HG03066 (cell line): ENCODE measurements at regions not wholly inside any gene's neighbourhood (a gene's known extent, or its start where the extent isn't known, plus 50 kb on each side); places are given as distances from the start of the nearest gene placed in this dataset.

Source experiments
- ATAC-seq: cut with Tn5 transposase; IDR thresholded peaks from one replicate; pipeline ENCODE4 v1.9.1; 2021; ENCODE audit warnings: low read depth; ENCODE audit not compliant: unreplicated experiment

DNA sequence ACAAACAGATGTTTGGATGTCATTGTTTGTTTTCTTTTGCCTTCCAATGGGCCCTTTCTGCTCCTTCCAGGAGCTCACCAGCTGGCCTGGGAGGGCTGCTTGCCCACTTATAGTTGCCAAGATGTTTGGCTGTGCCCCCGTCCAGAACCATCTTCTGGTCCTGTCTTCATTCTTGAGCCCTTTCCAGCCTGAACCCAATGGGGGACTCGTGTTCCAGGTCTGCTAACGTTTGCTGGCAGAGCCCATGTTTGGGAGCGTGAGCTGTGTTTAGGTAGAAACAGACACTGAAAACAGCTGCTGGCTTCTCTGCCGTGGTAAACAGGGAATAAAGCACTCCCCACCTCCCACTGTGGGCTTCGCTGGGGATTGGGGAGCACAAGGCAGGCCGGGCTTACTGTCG, 83.2 kb upstream of the SYT13 start:
- ATAC-seq, result no peak

DNA sequence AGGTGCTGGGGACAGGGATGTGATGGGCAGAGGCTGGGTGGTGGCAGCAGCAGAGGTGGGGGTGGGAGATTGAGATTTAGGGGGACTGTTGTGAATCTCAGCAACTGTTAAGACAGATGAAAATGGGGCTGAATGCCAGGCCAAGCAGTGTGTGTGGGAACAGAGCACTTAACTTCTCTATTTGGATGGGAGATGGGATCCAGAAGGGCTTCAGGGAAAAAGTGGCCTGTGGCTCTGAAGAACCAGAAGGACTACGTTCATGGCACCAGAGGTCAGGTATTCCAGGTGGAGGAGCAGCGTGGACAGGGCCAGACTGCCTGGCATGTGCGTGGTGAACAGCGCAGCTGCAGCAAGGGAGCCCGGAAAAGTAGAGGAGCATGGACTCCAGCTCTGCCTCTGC, 82.6 kb upstream of the SYT13 start:
- ATAC-seq, result no peak

DNA sequence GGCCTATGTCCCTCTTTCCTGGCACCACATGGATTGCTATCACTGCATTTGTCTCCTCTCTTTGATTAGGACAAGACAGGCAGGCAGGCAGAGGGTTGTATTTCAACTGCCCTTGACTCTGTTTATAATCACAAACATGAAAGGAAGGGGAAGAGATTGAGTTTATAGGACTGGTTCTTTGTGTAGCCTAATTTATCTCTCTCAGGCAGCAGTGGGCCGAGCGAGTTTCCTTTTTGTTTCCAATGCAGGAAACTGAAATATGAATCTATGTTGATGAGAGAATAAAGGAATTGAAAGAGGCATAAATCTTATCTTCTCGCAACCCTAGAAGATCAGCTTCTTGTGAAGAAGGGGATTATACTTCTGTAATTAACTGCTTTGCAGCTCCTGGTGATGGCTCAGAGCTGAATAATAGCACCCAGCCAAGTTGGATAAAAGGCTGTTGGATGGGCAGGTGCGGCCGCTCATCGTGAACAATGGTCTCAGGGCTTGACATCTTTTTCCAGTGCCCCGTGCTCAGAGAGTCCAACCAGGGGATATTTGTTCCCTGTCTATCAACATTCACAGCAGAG, 80.6 kb upstream of the SYT13 start:
- no peak for ATAC-seq

DNA sequence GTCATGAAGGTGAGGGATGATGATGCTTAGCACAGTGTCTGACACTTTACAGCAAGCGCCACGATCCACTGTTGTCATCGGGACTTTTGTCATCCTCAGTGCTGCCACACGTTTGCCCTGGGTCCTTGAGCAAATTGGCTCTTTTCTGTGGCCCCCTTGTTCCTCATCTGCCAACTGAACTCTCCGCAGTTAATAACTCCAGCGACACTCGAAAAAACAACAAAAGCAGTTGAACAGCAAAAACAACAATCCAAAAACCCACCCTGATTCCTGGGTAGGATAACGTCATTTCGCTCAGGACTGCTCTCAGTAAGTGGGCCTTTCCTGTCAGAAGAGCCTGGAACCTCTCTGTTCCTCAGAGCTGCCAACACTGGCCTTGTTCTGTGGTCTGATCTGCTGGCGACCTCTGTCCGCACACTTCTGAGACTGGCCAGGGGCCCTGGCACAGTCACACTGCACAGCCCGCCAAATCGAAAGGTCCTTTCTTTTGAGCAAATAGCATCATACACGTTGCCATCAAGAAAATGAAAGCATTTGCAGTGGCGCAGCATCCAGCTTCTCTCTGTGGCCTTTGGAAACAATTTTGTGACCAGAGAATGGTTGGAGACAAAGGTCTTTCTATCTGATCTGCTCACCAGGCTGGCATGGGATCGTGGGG, 79.9 kb upstream of the SYT13 start:
- no peak for ATAC-seq

DNA sequence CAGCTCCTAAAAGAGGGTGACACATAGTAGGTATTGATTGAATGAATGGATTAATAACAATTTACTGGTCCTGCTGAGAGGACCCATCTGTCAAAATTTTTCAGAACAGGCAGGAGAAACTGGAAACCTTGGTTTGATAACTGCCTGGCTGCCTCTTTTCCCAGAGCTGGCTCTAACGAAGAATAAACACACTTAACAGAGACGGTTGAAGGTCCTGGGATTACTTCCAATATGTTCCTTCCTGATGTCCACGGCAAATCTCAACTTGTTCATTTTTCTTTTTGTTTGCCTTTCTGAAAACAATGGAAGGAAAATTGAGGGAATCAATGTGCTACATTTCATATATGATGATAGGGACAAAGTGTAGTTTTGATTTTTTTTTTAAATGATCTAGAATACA, 76.5 kb upstream of the SYT13 start:
- no peak for ATAC-seq

DNA sequence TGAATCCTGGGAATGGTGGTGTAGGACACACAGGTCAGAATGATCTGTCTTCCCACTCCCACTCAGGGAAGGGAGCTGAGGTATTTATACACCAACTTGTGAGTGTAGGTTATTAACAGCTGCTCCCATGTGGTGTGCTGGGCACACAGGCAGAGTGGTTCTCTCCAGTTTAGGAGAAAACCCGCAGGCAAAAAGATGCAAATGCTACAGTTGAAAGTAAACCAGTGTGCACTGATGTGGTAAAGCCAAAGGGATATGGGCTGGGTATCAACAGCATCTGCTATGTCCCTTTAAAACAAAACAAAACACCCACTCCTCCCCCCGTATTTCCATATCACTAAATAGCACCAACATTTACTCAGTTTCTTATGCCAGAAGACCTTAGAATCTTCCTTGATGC, 75.4 kb upstream of the SYT13 start:
- no peak for ATAC-seq

DNA sequence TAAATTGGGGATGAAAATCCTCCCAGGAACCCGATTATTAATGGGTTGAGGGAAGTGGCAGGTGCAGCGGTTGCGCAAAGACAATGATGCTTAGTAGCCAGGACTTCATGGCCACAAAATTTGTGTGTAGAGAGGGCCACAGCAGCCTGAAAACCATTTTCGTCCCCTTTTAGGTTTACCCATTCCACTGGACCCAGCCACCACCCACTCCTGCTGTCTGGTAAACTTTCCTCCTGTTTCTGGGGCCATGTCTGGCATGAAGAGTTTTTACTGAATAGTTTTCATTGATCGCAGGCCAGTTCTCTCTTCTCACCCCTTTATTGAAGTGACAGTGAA, 69.5 kb upstream of the SYT13 start:
- ATAC-seq, result no peak

DNA sequence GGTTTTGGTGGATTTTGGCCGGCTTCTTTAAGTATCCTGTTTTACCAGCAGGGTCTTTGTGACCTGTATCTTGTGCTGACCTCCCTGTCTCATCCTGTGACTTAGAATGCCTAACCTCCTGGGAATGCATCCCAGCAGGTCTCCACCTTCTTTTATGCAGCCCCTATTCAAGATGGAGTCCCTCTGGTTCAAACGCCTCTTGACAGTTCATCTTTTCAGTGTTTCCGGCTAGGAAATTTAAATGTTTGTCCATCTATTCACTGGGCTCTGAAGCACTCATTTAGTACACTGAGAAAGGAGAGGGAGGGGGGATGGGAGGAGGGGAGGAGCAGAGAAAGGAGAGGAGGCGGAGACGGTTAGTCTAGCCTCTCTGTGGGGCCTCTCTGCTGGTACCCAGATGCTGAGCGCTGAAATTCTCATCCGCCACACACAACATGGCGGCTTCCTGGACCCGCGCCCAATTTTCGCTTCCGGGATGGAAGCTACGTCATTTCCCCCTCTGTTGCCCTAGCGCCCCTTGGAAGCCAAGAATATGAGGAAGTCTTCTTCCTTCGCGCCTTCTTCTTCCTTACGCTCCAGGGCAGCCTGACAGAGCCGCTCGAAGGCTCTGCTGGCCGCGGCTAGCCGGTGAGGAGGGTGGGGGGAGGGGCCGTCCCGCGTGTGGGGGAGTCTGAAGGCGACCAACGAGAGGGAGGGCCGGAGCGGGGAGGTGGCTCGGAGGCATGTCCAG, 69.0 kb upstream of the SYT13 start:
- ATAC-seq, result peak; percentile 95

DNA sequence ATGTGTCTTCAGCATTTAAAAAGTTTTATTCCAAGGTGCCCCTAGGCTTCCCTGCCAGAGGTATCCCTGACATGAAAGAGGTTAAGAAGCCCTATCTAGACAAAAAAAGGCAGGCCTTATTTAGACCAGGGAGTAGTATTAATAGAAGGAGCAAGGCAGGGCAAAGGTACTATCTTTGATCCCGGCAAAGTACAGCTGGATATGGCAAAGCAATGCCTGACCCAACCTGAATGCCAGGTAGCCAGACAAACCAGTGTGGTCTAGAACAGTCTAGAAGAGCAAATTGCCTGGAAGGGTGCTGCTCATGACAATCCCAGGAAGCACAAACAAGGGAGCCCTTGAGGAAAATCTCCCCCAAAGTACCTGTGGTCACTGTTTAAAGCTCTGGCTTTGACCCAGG, 62.6 kb upstream of the SYT13 start:
- no peak for ATAC-seq

DNA sequence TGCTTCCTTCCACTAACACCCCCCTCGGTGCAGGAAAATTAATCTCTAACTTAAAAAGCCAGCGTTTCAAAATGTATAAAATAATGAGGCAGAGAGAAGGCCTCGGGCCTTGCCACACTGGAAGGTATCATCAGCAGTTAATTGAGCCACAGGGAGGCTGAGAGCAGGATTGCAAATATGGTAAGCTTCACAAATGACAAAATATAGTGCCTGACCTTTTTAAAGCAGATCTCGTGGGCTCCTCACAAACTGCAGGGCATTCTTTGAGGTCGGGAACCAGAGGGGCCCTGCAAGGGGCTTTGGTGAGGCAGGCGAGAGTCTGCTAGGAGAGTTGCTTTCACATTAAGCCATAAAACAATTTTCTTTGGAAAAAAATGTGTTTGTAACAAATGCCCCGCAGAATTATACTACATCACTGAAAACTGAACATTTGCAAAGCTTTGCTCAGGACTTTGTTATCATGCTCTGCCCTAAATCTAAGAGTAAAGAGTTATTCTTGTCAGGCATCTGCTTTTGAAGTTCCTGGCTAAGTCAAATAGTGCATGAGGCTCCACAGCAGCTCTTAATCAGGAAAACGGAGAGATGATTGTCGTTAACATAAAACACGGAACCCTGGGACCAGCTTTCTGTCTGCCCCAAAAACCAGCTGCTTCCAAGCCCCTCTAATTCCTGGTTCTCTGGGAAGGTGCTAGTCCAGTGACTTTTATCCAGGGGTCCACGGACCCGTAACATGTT, 61.4 kb upstream of the SYT13 start:
- no peak for ATAC-seq

DNA sequence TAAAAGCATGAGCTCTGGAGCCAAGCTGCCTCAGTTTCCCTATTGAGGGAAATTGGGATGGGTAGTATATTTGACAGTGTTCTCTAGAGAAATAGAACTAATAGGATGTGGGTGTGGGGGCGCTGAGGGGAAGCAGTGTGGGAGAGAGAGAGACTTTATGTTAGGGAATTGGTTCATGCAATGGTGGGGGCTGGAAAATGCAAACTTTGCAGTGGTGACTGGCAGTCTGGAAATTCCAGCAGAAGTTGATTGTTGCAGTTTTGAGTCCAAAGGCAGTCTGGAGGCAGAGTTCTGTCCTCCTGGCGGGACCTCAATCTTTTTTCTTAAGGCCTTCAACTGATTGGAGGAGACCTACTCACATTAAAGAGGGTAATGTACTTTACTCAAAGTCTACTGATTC, 59.4 kb upstream of the SYT13 start:
- no peak for ATAC-seq

DNA sequence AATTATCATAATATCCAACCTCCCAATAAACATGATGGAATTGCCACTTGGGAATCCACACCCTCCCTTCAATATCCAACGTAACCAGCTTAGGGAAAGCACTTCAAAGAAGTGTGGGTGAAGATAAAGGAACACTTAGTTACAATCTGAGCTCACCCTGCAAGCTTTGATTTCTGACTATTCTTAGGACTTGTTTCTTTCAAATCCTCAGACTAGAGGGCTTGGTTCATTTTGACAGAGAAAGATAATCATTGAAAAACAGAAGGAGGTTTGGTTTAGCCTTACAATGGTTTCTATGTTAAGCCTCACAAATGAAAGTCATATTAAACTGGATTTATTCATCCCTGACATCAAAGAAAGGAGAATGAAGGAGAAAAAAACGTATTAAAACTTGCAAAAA, 57.9 kb upstream of the SYT13 start:
- ATAC-seq, result no peak

DNA sequence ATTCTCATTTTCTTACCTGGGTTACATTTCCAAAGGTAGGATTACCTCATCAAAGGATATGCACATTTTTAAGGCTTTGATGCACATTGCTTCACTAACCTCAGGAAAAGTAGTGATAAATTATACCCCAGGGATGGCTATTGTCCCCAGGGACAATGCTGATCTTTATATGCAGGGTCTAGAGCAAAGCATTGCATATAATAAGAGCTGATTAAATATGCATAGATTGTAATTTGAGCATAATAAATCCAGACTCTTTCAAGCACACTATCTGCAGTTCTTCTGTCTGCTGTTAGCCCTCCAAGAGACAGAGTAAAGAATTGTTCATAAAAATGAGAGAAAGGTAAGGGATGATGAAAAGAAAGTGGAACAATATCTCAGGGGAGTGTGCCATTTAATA, 57.3 kb upstream of the SYT13 start:
- no peak for ATAC-seq

DNA sequence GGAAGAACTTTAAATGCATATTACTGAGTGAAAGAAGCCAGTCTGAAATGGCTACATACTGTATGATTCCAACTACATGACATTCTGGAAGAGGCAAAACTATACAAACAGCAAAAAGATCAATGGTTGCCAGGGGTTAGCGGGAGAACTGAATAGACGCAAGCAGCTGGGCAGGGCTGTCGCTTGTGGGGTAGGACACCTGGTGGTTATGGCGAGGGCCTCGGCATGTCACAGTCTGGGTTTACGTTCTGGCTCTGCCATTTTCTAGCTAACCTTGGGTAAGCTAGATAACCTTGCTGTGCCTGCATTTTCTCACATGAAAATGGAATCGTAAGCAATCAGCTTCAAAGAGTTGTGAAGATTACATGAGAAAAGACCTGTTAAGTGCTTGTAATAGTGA, 55.2 kb upstream of the SYT13 start:
- ATAC-seq, result no peak

DNA sequence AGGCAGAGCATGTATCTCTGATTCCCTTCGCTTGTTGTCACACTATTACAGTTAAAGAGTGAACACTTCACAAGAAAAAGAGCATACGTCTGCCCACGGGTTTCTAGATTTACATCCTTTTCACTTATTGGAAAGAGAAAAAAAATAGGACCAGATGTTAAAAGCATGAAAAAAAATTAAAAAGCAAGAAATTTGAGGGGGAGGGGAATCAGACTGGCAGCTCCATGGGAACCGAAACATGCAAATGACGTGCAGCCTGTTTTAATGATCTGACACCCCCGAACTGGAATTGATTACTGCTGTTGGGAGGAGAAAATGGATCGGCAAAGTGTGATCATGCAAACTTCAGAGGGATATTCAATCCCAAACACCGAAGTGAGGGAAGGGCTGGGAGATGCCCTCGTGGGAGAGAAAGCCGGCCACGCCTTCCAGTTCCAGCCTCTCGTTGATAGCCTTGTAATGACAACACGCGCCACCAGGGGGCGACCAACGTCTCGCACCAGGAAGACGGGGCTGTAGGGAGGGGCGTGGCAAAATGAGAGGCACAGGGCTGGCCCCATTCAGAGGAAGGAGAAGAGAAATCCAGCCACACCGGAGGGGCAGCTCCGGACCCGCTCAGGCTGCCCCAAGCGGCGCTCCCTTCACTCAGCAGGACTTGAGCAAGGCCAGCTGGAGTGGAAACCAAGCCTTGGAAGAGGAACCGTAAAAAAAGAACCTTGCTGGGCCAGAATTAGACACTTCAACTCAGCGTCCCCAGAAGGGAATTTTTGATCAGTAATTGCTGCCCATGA, 53.8 kb upstream of the SYT13 start:
- ATAC-seq, result peak; percentile 97

DNA sequence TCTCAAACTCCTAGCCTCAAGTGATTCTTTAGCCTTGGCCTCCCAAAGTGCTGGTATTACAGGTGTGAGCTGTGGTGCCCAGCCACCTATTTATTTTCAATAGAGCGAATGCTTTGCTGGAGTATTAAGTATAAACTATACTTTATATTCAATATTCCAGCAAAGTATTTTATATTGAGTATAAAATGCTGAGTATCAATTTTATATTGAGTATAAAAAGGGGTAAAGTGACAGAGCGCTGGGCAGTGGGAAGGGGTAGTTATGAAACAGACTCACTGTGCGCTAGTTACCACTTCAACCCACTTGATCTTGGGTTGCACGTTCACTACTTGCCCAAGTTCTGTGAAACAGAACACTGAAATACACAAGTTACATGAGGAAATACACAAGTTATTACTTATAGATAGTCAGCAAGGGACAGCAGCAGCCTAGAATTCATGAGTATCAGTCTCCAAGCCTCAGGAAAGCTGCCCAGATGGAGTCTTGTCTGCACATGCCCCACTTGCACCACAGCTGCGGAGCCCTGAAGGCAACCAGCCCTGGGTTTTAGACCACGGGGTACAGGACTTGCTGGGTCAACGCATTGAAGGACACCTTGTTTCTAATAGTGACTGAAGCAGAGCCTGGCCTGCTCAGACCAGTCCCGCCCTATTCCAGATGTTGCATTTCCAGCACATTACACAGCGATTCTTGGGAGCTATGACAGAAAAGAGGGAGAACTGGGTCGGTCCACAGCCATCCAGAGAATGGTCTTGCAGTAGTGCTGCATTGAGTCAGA, 51.6 kb upstream of the SYT13 start:
- no peak for ATAC-seq

DNA sequence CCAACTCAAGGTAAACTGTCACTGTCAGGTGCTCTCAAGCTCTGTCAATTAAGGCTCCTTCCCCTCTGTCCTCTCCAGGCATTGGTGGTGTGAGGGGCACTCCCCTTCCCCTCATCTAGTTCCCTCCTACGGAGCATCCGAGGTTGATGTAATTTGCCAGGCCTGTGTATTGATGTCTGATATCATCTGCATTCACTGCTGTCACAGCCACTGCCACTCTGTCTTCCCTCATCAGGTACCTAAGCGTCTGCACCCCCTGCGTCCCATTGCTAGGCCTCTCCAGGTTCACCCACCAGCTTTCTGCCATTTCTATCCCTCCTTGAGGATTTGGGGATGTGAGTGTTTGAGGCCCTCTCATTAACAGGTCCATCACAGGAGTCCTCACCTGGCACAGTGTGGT, 50.0 kb upstream of the SYT13 start:
- no peak for ATAC-seq
